Thoracic aorta (tissue), 2 donors: ENCODE measurements at regions not wholly inside any gene's neighbourhood (a gene's known extent, or its start where the extent isn't known, plus 50 kb on each side); places are given as distances from the start of the nearest gene placed in this dataset.
"Not testable (repeated sequence)": the region's sequence is repeated elsewhere in the genome, so short reads cannot be mapped to it uniquely, and the experiment has no call there.

Source experiments
- ATAC-seq: fragments of 150-250 bp; one replicate; pipeline ENCODE4 v1.8.0; 2017; ENCODE audit warnings: low read depth; ENCODE audit not compliant: insufficient number of reproducible peaks, low FRiP score
- DNase-seq: peaks from one replicate; pipeline ENCODE4 v3.0.0-alpha.2; 2020; ENCODE audit warnings: low spot score
- H3K27ac ChIP-seq, 2 donors: fragments of 200-600 bp; sonication (generic); 1 replicate in 1 of 2; 2 replicates in 1 of 2; pipeline ENCODE4 v1.5.1; 2016; ENCODE audit warnings: mild to moderate bottlenecking in 2 of 2, moderate library complexity in 2 of 2
- H3K27me3 ChIP-seq: fragments of 200-600 bp; sonication (generic); replicated peaks from 2 replicates; pipeline ENCODE4 v1.6.0; 2016; ENCODE audit warnings: mild to moderate bottlenecking; ENCODE audit not compliant: insufficient read depth
- H3K36me3 ChIP-seq: fragments of 200-600 bp; sonication (generic); one replicate; pipeline ENCODE4 v1.5.1; 2016
- H3K4me1 ChIP-seq, 2 donors: fragments of 200-600 bp; sonication (generic); 1 replicate in 1 of 2; 2 replicates in 1 of 2; pipeline versions ENCODE4 v1.5.1 to v1.6.0; 2016; ENCODE audit warnings: low read depth in 2 of 2, mild to moderate bottlenecking in 1 of 2; ENCODE audit not compliant: control insufficient read depth in 1 of 2
- H3K4me3 ChIP-seq: fragments of 200-600 bp; sonication (generic); 2 replicates; pipeline ENCODE4 v1.5.1; 2016; ENCODE audit warnings: mild to moderate bottlenecking
- H3K9me3 ChIP-seq: fragments of 200-600 bp; sonication (generic); 2 replicates; pipeline ENCODE4 v1.5.1; 2016
- CTCF ChIP-seq: fragments of 200-600 bp; sonication (generic); IDR thresholded peaks from one replicate; pipeline ENCODE4 v1.5.1; 2019; ENCODE audit warnings: antibody characterized with exemption

GRCh38 chr3:177694951-177695350, 497.7 kb upstream of the TBL1XR1 start:
- TF ChIP-seq CTCF, result no peak
- Histone ChIP-seq H3K27ac (no peak overlapping the region), H3K36me3 (no peaks in the 10 kb centered on the region), H3K4me1 (peaks cover 3% of the 10 kb centered on the region in 2 donors), H3K27me3 (no peaks in the 10 kb centered on the region), H3K9me3 (no peaks in the 10 kb centered on the region), H3K4me3 (no peak overlapping the region)
- DNase-seq, result no peak
- no peak for ATAC-seq

GRCh38 chr3:177700117-177700516, 502.8 kb upstream of the TBL1XR1 start:
- DNase-seq (no peak), ATAC-seq (no peak)
- Histone ChIP-seq H3K4me3 (no peak overlapping the region), H3K36me3 (no peaks in the 10 kb centered on the region), H3K27ac (no peak overlapping the region), H3K9me3 (no peaks in the 10 kb centered on the region), H3K4me1 (no peaks in the 10 kb centered on the region), H3K27me3 (no peaks in the 10 kb centered on the region)
- TF ChIP-seq CTCF, result no peak

- H3K9me3 ChIP-seq, result no peaks in the 10 kb centered on the region
- no peaks in the 10 kb centered on the region for H3K36me3 ChIP-seq
- no peaks in the 10 kb centered on the region for H3K27me3 ChIP-seq
- DNase-seq (no peak), ATAC-seq (no peak)
- no peak overlapping the region for H3K27ac ChIP-seq
- no peak overlapping the region for H3K4me3 ChIP-seq
- TF ChIP-seq CTCF, result no peak
- peaks cover 0 to 12% of the 10 kb centered on the region in 2 donors for H3K4me1 ChIP-seq
These were observed 506.5 kb upstream of the TBL1XR1 start for GRCh38 chr3:177703788-177704187.

GRCh38 chr3:177705976-177706823, 508.9 kb upstream of the TBL1XR1 start:
- no peak for ATAC-seq
- H3K27ac ChIP-seq, result no peak overlapping the region
- no peak for DNase-seq
- H3K36me3 ChIP-seq, result no peaks in the 10 kb centered on the region
- H3K27me3 ChIP-seq, result no peaks in the 10 kb centered on the region
- TF ChIP-seq CTCF, result no peak
- peaks cover 0 to 12% of the 10 kb centered on the region in 2 donors for H3K4me1 ChIP-seq
- H3K4me3 ChIP-seq, result no peak overlapping the region
- H3K9me3 ChIP-seq, result no peaks in the 10 kb centered on the region

- not testable (repeated sequence) for H3K27me3 ChIP-seq, H3K36me3 ChIP-seq, H3K9me3 ChIP-seq, DNase-seq, H3K4me3 ChIP-seq, ATAC-seq, H3K27ac ChIP-seq
- peaks cover 0 to 29% of the 10 kb centered on the region in 2 donors for H3K4me1 ChIP-seq
These were observed 512.2 kb upstream of the TBL1XR1 start for GRCh38 chr3:177709470-177709869.

GRCh38 chr3:177710506-177710905, 513.2 kb upstream of the TBL1XR1 start:
- Histone ChIP-seq H3K27me3 (no peaks in the 10 kb centered on the region), H3K4me3 (no peak overlapping the region), H3K36me3 (no peaks in the 10 kb centered on the region), H3K4me1 (peaks cover 0 to 32% of the 10 kb centered on the region in 2 donors), H3K27ac (no peak overlapping the region), H3K9me3 (no peaks in the 10 kb centered on the region)
- TF ChIP-seq CTCF, result no peak
- DNase-seq (no peak), ATAC-seq (no peak)
